Testis (tissue), 2 donors: ENCODE measurements at regions not wholly inside any gene's neighbourhood (a gene's known extent, or its start where the extent isn't known, plus 50 kb on each side); places are given as distances from the start of the nearest gene placed in this dataset.
A peak's percentile ranks its signal among the peaks of the same experiment; 100 is the strongest.

Experiments
- DNase-seq: peaks from one replicate; pipeline ENCODE4 v3.0.0-alpha.2; 2019
- H3K27ac ChIP-seq, 2 donors: fragments of 200-600 bp; sonication (generic); one replicate each; pipeline ENCODE4 v1.5.1; 2019
- H3K27me3 ChIP-seq: fragments of 200-600 bp; sonication (generic); one replicate; pipeline ENCODE4 v1.5.1; 2019
- H3K36me3 ChIP-seq: fragments of 200-600 bp; sonication (generic); one replicate; pipeline ENCODE4 v1.5.1; 2017; ENCODE audit warnings: low read depth; ENCODE audit errors: missing control alignments
- H3K4me1 ChIP-seq: fragments of 200-600 bp; sonication (generic); one replicate; pipeline ENCODE4 v1.5.1; 2019
- H3K4me3 ChIP-seq, 2 donors: fragments of 200-600 bp; sonication (generic); one replicate each; pipeline ENCODE4 v1.5.1; 2017 to 2019
- H3K9me3 ChIP-seq: fragments of 200-600 bp; sonication (generic); one replicate; pipeline ENCODE4 v1.5.1; 2017
- POLR2A ChIP-seq: fragments of 450-650 bp; IDR thresholded peaks from one replicate; pipeline ENCODE4 v1.6.1; 2017; ENCODE audit warnings: antibody characterized with exemption, mild to moderate bottlenecking, moderate library complexity
- WGBS, 2 donors: methylation state at CpG; one replicate each; pipeline ENCODE4 v1.1.5; 2018; 5-methylcytosine and 5-hydroxymethylcytosine counted together
- intact Hi-C: fragments of 100-400 bp; cut with DNase I; formaldehyde crosslinking; loops from one replicate; pipeline ENCODE4 v1.15.1; 2023; ENCODE audit warnings: low total_unique reads
- TF ChIP-seq, protein P1 (sequence below), 3 experiments: fragments of 450-650 bp in 2 of 3; fragments of 200-600 bp in 1 of 3; sonication (generic) in 1 of 3; IDR thresholded peaks; one replicate each; pipeline ENCODE4 v1.5.1; 2016 to 2019; ENCODE audit warnings: antibody characterized with exemption in 3 of 3, mild to moderate bottlenecking in 2 of 3, moderate library complexity in 1 of 3

GRCh38 chr12:38016602-38017001, 300.0 kb upstream of the ALG10B start:
- Histone ChIP-seq H3K36me3 (no peaks in the 10 kb centered on the region), H3K27me3 (no peaks in the 10 kb centered on the region), H3K27ac (no peak overlapping the region), H3K9me3 (no peaks in the 10 kb centered on the region), H3K4me1 (no peaks in the 10 kb centered on the region), H3K4me3 (no peak overlapping the region)
- no peak for DNase-seq
- 65 to 69% methylated on average over 4 of the region's 4 CpGs for WGBS, 2 donors
- TF ChIP-seq POLR2A, result no peak
- TF ChIP-seq, protein P1, sequence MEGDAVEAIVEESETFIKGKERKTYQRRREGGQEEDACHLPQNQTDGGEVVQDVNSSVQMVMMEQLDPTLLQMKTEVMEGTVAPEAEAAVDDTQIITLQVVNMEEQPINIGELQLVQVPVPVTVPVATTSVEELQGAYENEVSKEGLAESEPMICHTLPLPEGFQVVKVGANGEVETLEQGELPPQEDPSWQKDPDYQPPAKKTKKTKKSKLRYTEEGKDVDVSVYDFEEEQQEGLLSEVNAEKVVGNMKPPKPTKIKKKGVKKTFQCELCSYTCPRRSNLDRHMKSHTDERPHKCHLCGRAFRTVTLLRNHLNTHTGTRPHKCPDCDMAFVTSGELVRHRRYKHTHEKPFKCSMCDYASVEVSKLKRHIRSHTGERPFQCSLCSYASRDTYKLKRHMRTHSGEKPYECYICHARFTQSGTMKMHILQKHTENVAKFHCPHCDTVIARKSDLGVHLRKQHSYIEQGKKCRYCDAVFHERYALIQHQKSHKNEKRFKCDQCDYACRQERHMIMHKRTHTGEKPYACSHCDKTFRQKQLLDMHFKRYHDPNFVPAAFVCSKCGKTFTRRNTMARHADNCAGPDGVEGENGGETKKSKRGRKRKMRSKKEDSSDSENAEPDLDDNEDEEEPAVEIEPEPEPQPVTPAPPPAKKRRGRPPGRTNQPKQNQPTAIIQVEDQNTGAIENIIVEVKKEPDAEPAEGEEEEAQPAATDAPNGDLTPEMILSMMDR (IDR thresholded peaks at IDR 0.05), result no peak
- intact Hi-C loops, result no loop called here

GRCh38 chr12:38025916-38026315, 290.7 kb upstream of the ALG10B start:
- Histone ChIP-seq H3K4me1 (no peaks in the 10 kb centered on the region), H3K9me3 (no peaks in the 10 kb centered on the region), H3K27me3 (no peaks in the 10 kb centered on the region), H3K4me3 (no peak overlapping the region), H3K36me3 (no peaks in the 10 kb centered on the region), H3K27ac (no peak overlapping the region)
- 21 to 32% methylated on average over 1 of the region's 1 CpG for WGBS, 2 donors
- DNase-seq, result no peak
- intact Hi-C loops, result no loop called here
- TF ChIP-seq, protein P1 (IDR thresholded peaks at IDR 0.05), result no peak
- TF ChIP-seq POLR2A, result no peak

DNA sequence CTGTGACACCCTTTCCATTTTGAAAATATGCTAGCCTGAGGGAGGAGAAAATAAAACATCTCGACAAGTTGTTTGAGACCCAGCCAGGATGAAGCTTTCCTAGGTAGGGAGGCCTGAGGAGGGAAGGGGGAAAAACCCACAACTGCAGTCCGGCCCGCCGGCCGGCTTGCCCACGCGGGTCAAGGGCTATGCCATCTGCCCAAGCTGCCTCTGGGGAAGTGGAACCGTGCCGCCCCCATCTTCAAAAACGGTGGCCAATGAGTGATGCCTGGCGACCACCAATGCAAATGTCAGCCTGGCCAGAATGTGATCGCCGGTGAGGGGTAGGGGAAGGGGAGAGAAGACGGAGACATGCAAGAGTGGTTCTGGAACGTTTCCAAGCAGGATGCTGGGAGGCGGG, 263.5 kb upstream of the ALG10B start:
- Histone ChIP-seq H3K36me3 (no peaks in the 10 kb centered on the region), H3K9me3 (no peaks in the 10 kb centered on the region), H3K27ac (no peak overlapping the region), H3K27me3 (no peaks in the 10 kb centered on the region), H3K4me3 (peak overlapping the region in 1 of 2 donors; percentile 3), H3K4me1 (no peaks in the 10 kb centered on the region)
- 26 to 40% methylated on average over 15 to 16 of the region's 16 CpGs for WGBS, 2 donors
- TF ChIP-seq, protein P1 (IDR thresholded peaks at IDR 0.05), result no peak
- no peak for TF ChIP-seq POLR2A
- intact Hi-C loops, result no loop called here
- DNase-seq, result no peak

GRCh38 chr12:38053655-38054464, 262.7 kb upstream of the ALG10B start:
- Histone ChIP-seq H3K36me3 (no peaks in the 10 kb centered on the region), H3K4me3 (peak overlapping the region in 1 of 2 donors; percentile 3), H3K4me1 (no peaks in the 10 kb centered on the region), H3K27ac (no peak overlapping the region), H3K9me3 (no peaks in the 10 kb centered on the region), H3K27me3 (no peaks in the 10 kb centered on the region)
- DNase-seq, result peak; percentile 33
- no peak for TF ChIP-seq POLR2A
- TF ChIP-seq, protein P1 (IDR thresholded peaks at IDR 0.05), result no peak
- WGBS, 2 donors, result 48 to 61% methylated on average over 34 of the region's 34 CpGs
- intact Hi-C loops, result no loop called here
